H1 (cell line): ENCODE measurements at regions not wholly inside any gene's neighbourhood (a gene's known extent, or its start where the extent isn't known, plus 50 kb on each side); places are given as distances from the start of the nearest gene placed in this dataset.
A peak's percentile ranks its signal among the peaks of the same experiment; 100 is the strongest.

ENCODE experiments used
- CTCF ChIA-PET: fragments of 300-600 bp; sonication (Branson Sonifier 250); formaldehyde crosslinking; loops from one replicate; lab custom pipeline; 2021; ENCODE audit not compliant: partially characterized antibody; lab: Charles Lee
- POLR2A ChIA-PET: fragments of 300-600 bp; sonication (Branson Sonifier 250); formaldehyde crosslinking; loops from one replicate; lab custom pipeline; 2021; ENCODE audit warnings: inconsistent platforms; ENCODE audit not compliant: partially characterized antibody; lab: Charles Lee
- DNase-seq, 2 experiments: peaks; one replicate each; pipeline versions ENCODE4 v3.0.0 to v3.0.0-alpha.2; 2010 to 2022; ENCODE audit warnings: low spot score in 2 of 2, low read depth in 1 of 2, mixed read lengths in 1 of 2
- FAIRE-seq: peaks from 2 replicates; lab custom pipeline; 2011; peaks lifted over from hg19 to GRCh38; lab: Jason Lieb, UNC
- H2AFZ ChIP-seq: 2 replicates; pipeline ENCODE4 v1.8.1; 2012; ENCODE audit warnings: low read length, inconsistent platforms
- H2AK5ac ChIP-seq: 2 replicates; pipeline ENCODE4 v1.6.1; 2013; ENCODE audit warnings: low read depth, low read length
- H2BK120ac ChIP-seq: replicated peaks from 2 replicates; pipeline ENCODE3; 2013; ENCODE audit warnings: low read depth, low read length, inconsistent platforms
- H2BK12ac ChIP-seq: 2 replicates; pipeline ENCODE4 v1.6.1; 2013; ENCODE audit warnings: low read depth, low read length
- H2BK15ac ChIP-seq: 2 replicates; pipeline ENCODE4 v1.6.1; 2013; ENCODE audit warnings: low read length
- H2BK20ac ChIP-seq: 2 replicates; pipeline ENCODE4 v1.6.1; 2013; ENCODE audit warnings: low read length
- H2BK5ac ChIP-seq: 2 replicates; pipeline ENCODE4 v1.6.1; 2013; ENCODE audit warnings: low read depth, low read length
- H3K14ac ChIP-seq: 2 replicates; pipeline ENCODE4 v1.6.1; 2013; ENCODE audit warnings: inconsistent platforms; ENCODE audit not compliant: insufficient read length
- H3K18ac ChIP-seq: 2 replicates; pipeline ENCODE4 v1.6.1; 2013; ENCODE audit warnings: low read length; ENCODE audit errors: extremely low read depth
- H3K23ac ChIP-seq: 2 replicates; pipeline ENCODE4 v1.6.1; 2013; ENCODE audit warnings: inconsistent platforms; ENCODE audit not compliant: insufficient read length
- H3K23me2 ChIP-seq: 2 replicates; pipeline ENCODE4 v1.6.1; 2013; ENCODE audit warnings: low read depth, low read length
- H3K27ac ChIP-seq: 2 replicates; pipeline ENCODE4 v1.6.1; 2011; ENCODE audit warnings: low read depth, low read length, inconsistent platforms
- H3K27me3 ChIP-seq, 4 experiments: replicated peaks in 1 of 4; 1 replicate in 1 of 4; 2 replicates in 3 of 4; pipeline versions ENCODE4 v1.6.1 to v1.8.1; 2011 to 2013; ENCODE audit warnings: low read length in 3 of 4, mild to moderate bottlenecking in 3 of 4, inconsistent platforms in 2 of 4, mixed read lengths in 2 of 4, moderate library complexity in 1 of 4; ENCODE audit not compliant: control insufficient read depth in 3 of 4, insufficient read depth in 3 of 4; ENCODE audit errors: extremely low read depth in 1 of 4
- H3K36me3 ChIP-seq, 4 experiments: 2 replicates each; pipeline versions ENCODE4 v1.6.1 to v1.8.1; 2011 to 2013; ENCODE audit warnings: mild to moderate bottlenecking in 4 of 4, low read length in 3 of 4, moderate library complexity in 2 of 4, control low read depth in 1 of 4, inconsistent platforms in 1 of 4; ENCODE audit not compliant: insufficient read depth in 4 of 4, control insufficient read depth in 2 of 4
- H3K4ac ChIP-seq: replicated peaks from 2 replicates; pipeline ENCODE3; 2013; ENCODE audit warnings: low read length, low read depth, mixed read lengths, inconsistent platforms; ENCODE audit not compliant: insufficient read length
- H3K4me1 ChIP-seq, 4 experiments: replicated peaks in 1 of 4; 1 replicate in 1 of 4; 2 replicates in 3 of 4; pipeline versions ENCODE4 v1.6.1 to v1.8.1; 2011 to 2013; ENCODE audit warnings: low read length in 3 of 4, inconsistent platforms in 2 of 4, mixed read lengths in 1 of 4; ENCODE audit not compliant: insufficient read depth in 4 of 4, control insufficient read depth in 3 of 4
- H3K4me2 ChIP-seq, 2 experiments: 2 replicates each; pipeline versions ENCODE4 v1.6.1 to v1.8.1; 2011 to 2013; ENCODE audit warnings: low read depth in 2 of 2, low read length in 2 of 2, control low read depth in 1 of 2, inconsistent platforms in 1 of 2, mild to moderate bottlenecking in 1 of 2; ENCODE audit not compliant: insufficient read depth in 1 of 2
- H3K4me3 ChIP-seq, 4 experiments: fragments of 200-600, 300-600 bp in 1 of 4; sonication (generic), shearing (Covaris generic), sonication (Bioruptor Twin) in 1 of 4; 2 replicates each; pipeline versions ENCODE4 v1.5.1 to v1.8.1; 2011 to 2016; ENCODE audit warnings: low read length in 4 of 4, low read depth in 3 of 4, control low read depth in 2 of 4, inconsistent platforms in 2 of 4, mild to moderate bottlenecking in 2 of 4, mixed read lengths in 1 of 4, moderate library complexity in 1 of 4; ENCODE audit not compliant: insufficient read depth in 2 of 4; ENCODE audit errors: extremely low read depth in 1 of 4
- H3K56ac ChIP-seq: replicated peaks from 2 replicates; pipeline ENCODE3; 2013; ENCODE audit warnings: low read depth, mild to moderate bottlenecking, mixed read lengths, low read length, inconsistent platforms; ENCODE audit not compliant: insufficient read length
- H3K79me1 ChIP-seq: 2 replicates; pipeline ENCODE4 v1.6.1; 2013; ENCODE audit warnings: low read depth, low read length, control low read depth
- H3K79me2 ChIP-seq, 2 experiments: 2 replicates each; pipeline versions ENCODE4 v1.6.1 to v1.8.1; 2012 to 2013; ENCODE audit warnings: low read length in 2 of 2, mild to moderate bottlenecking in 2 of 2, inconsistent platforms in 1 of 2; ENCODE audit not compliant: insufficient read depth in 2 of 2, control insufficient read depth in 1 of 2
- H3K9ac ChIP-seq, 4 experiments: replicated peaks in 1 of 4; 1 replicate in 1 of 4; 2 replicates in 3 of 4; pipeline versions ENCODE4 v1.6.1 to v1.8.1; 2011 to 2013; ENCODE audit warnings: low read depth in 3 of 4, low read length in 3 of 4, control low read depth in 2 of 4, mild to moderate bottlenecking in 2 of 4, moderate library complexity in 2 of 4, inconsistent platforms in 1 of 4; ENCODE audit errors: extremely low read depth in 1 of 4
- H3K9me3 ChIP-seq, 2 experiments: 2 replicates each; pipeline versions ENCODE4 v1.6.1 to v1.8.1; 2012 to 2013; ENCODE audit warnings: mild to moderate bottlenecking in 2 of 2, moderate library complexity in 2 of 2, control low read depth in 1 of 2, inconsistent platforms in 1 of 2, low read depth in 1 of 2, low read length in 1 of 2, mixed read lengths in 1 of 2; ENCODE audit not compliant: insufficient read depth in 2 of 2
- H4K20me1 ChIP-seq, 2 experiments: replicated peaks in 1 of 2; 2 replicates each; pipeline versions ENCODE3 to v1.8.1; 2011 to 2013; ENCODE audit warnings: inconsistent platforms in 2 of 2, low read length in 2 of 2, mild to moderate bottlenecking in 1 of 2; ENCODE audit not compliant: insufficient read depth in 2 of 2, control insufficient read depth in 1 of 2
- H4K5ac ChIP-seq: 2 replicates; pipeline ENCODE4 v1.6.1; 2013; ENCODE audit warnings: low read length, low read depth, mixed read lengths, inconsistent platforms; ENCODE audit not compliant: insufficient read length
- H4K8ac ChIP-seq: 2 replicates; pipeline ENCODE4 v1.8.0; 2013; ENCODE audit warnings: mild to moderate bottlenecking, moderate library complexity, low read length, inconsistent platforms; ENCODE audit not compliant: insufficient read depth; ENCODE audit errors: extremely low read depth
- H4K91ac ChIP-seq: replicated peaks from 2 replicates; pipeline ENCODE3; 2013; ENCODE audit warnings: low read length, mixed read lengths, inconsistent platforms; ENCODE audit not compliant: insufficient read length
- CTCF ChIP-seq, 3 experiments: IDR thresholded peaks; 1 replicate in 2 of 3; 2 replicates in 1 of 3; pipeline versions ENCODE4 v1.5.1 to v1.6.1; 2011; ENCODE audit warnings: low read length in 3 of 3, mild to moderate bottlenecking in 3 of 3, inconsistent platforms in 2 of 3, low read depth in 1 of 3, moderate library complexity in 1 of 3; ENCODE audit not compliant: insufficient read depth in 1 of 3; ENCODE audit errors: control extremely low read depth in 1 of 3
- HDAC2 ChIP-seq, 2 experiments: fragments of 300-600 bp in 1 of 2; sonication (generic) in 1 of 2; IDR thresholded peaks; 2 replicates each; pipeline ENCODE4 v1.6.1; 2011 to 2012; ENCODE audit warnings: low read depth in 2 of 2, low read length in 2 of 2, mild to moderate bottlenecking in 2 of 2, moderate library complexity in 2 of 2, borderline replicate concordance in 1 of 2, inconsistent platforms in 1 of 2
- MAFK ChIP-seq: IDR thresholded peaks from 2 replicates; pipeline ENCODE4 v1.6.1; 2012; ENCODE audit warnings: low read depth, mild to moderate bottlenecking, improper control_type of control experiment, low read length
- SIRT6 ChIP-seq: IDR thresholded peaks from one replicate; pipeline ENCODE4 v1.7.1; 2012; ENCODE audit warnings: low read length, inconsistent platforms
- SP2 ChIP-seq: IDR thresholded peaks from 2 replicates; pipeline ENCODE4 v1.6.1; 2012; ENCODE audit warnings: mild to moderate bottlenecking, low read length, inconsistent platforms
- SP4 ChIP-seq: IDR thresholded peaks from 2 replicates; pipeline ENCODE4 v1.6.1; 2012; ENCODE audit warnings: low read length, inconsistent platforms
- SRF ChIP-seq: IDR thresholded peaks from 2 replicates; pipeline ENCODE4 v1.6.1; 2011; ENCODE audit warnings: mild to moderate bottlenecking, low read depth, low read length, moderate library complexity
- TAF7 ChIP-seq: optimal IDR thresholded peaks from 2 replicates; pipeline ENCODE3; 2011; ENCODE audit warnings: low read depth, mild to moderate bottlenecking, inconsistent platforms, low read length, moderate library complexity, borderline replicate concordance
- YY1 ChIP-seq: IDR thresholded peaks from 2 replicates; pipeline ENCODE4 v1.6.1; 2011; ENCODE audit warnings: low read depth, mild to moderate bottlenecking, low read length
- WGBS, 2 experiments: shearing (Covaris generic) in 1 of 2; methylation state at CpG; one replicate each; pipeline versions ENCODE4 v1.1.6 to v1.1.7; 2013 to 2015; ENCODE audit warnings: low lambda C conversion rate in 2 of 2, mixed read lengths in 2 of 2, inconsistent platforms in 1 of 2, low coverage in 1 of 2, missing lambda C conversion rate in 1 of 2; ENCODE audit not compliant: insufficient replicate concordance in 2 of 2, insufficient coverage in 1 of 2, insufficient read length in 1 of 2; ENCODE audit errors: extremely low coverage in 1 of 2, missing lambda C conversion rate in 1 of 2; 5-methylcytosine and 5-hydroxymethylcytosine counted together

- no peak overlapping the region for H2BK120ac ChIP-seq
- no peak overlapping the region for H3K4me3 ChIP-seq
Measured at GRCh38 chr16:85504242-85504641, 108.9 kb upstream of the GSE1 start.

More at GRCh38 chr16:85504242-85504641, 108.9 kb upstream of the GSE1 start:
- H3K9me3 ChIP-seq: no peaks in the 10 kb centered on the region
- 92% methylated on average over 9 of the region's 9 CpGs; no CpG with 5 or more reads in 1 of the 2 experiments for WGBS, 2 experiments
- peak overlapping the region; percentile 40 for H4K91ac ChIP-seq
- ChIA-PET CTCF (interaction anchor here (0.6 to 7.3 kb wide), 6 partner anchors 11 to 87 kb away, joined by 3 to 77 read pairs (median 4); no protein-coding TSS in a partner anchor), POLR2A (no interaction called here)
- H3K79me1 ChIP-seq: no peaks in the 10 kb centered on the region; the same call in none of the 2 replicates
- no peak overlapping the region for H2BK12ac ChIP-seq
- FAIRE-seq: no peak
- no peaks in the 10 kb centered on the region for H4K20me1 ChIP-seq
- no peaks in the 10 kb centered on the region for H3K36me3 ChIP-seq
- no peak overlapping the region for H3K27ac ChIP-seq
- H2BK15ac ChIP-seq: no peak overlapping the region
- no peak overlapping the region for H4K5ac ChIP-seq
- H3K4me1 ChIP-seq: peaks cover 2 to 17% (median 12%) of the 10 kb centered on the region in 4 experiments; a peak in 6 of 7 replicates
- no peak overlapping the region for H3K4ac ChIP-seq
- H4K8ac ChIP-seq: no peak overlapping the region
- no peak overlapping the region for H3K23ac ChIP-seq
- no peak overlapping the region for H2AK5ac ChIP-seq
- H2BK5ac ChIP-seq: no peak overlapping the region
- no peaks in the 10 kb centered on the region for H3K79me2 ChIP-seq
- no peak for DNase-seq
- TF ChIP-seq HDAC2 (IDR thresholded peaks at IDR 0.05; ENCODE audit: borderline replicate concordance in 1 of 2, low read depth in 2 of 2, low read length in 2 of 2) (no peak), SIRT6 (no peak), SP2 (no peak), MAFK (no peak), SRF (no peak), YY1 (no peak), SP4 (no peak), TAF7 (no peak), CTCF (IDR thresholded peaks at IDR 0.05; ENCODE audit: control extremely low read depth in 1 of 3, insufficient read depth in 1 of 3, low read depth in 1 of 3, low read length in 3 of 3) (no peak)
- H3K56ac ChIP-seq: no peak overlapping the region
- H3K23me2 ChIP-seq: no peaks in the 10 kb centered on the region
- H2BK20ac ChIP-seq: no peak overlapping the region
- no peak overlapping the region for H3K14ac ChIP-seq
- H3K4me2 ChIP-seq: no peak overlapping the region
- H3K27me3 ChIP-seq: no peaks in the 10 kb centered on the region; a peak in 1 of 7 replicates
- no peak overlapping the region for H2AFZ ChIP-seq
- H3K9ac ChIP-seq: no peak overlapping the region
- no peak overlapping the region; the same call in 1 of the 2 replicates for H3K18ac ChIP-seq
